B cell (primary cell): ENCODE measurements at regions not wholly inside any gene's neighbourhood (a gene's known extent, or its start where the extent isn't known, plus 50 kb on each side); places are given as distances from the start of the nearest gene placed in this dataset.

Experiments
- ATAC-seq: fragments of 200-7000 bp; cut with Tn5 transposase; one replicate; pipeline ENCODE4 v1.10.0; 2021; ENCODE audit warnings: low read depth, mild to moderate bottlenecking, moderate number of reproducible peaks, moderate library complexity
- CTCF ChIA-PET: fragments of 350-600 bp; sonication (Branson Sonifier 250); formaldehyde crosslinking; loops from one replicate; lab custom pipeline; 2021; ENCODE audit warnings: antibody characterized with exemption, inconsistent platforms; lab: Charles Lee
- POLR2A ChIA-PET: fragments of 350-600 bp; sonication (Branson Sonifier 250); formaldehyde crosslinking; loops from one replicate; lab custom pipeline; 2021; ENCODE audit warnings: antibody characterized with exemption; lab: Charles Lee
- DNase-seq: peaks from one replicate; pipeline ENCODE4 v3.0.0; 2013
- H2AFZ ChIP-seq: 2 replicates; pipeline ENCODE4 v1.6.1; 2012; ENCODE audit warnings: mild to moderate bottlenecking, low read depth, low read length; ENCODE audit not compliant: insufficient read depth, poor library complexity, severe bottlenecking
- H3K27ac ChIP-seq, 2 donors: 1 replicate in 1 of 2; 2 replicates in 1 of 2; pipeline ENCODE4 v1.5.1; 2012 to 2013; ENCODE audit warnings: low read length in 2 of 2, mild to moderate bottlenecking in 2 of 2, moderate library complexity in 1 of 2
- H3K27me3 ChIP-seq, 4 experiments: fragments of 200-600 bp in 1 of 4; sonication (generic) in 1 of 4; replicated peaks in 1 of 4; 1 replicate in 2 of 4; 2 replicates in 2 of 4; pipeline versions ENCODE4 v1.6.1 to v1.7.0; 2013 to 2016; ENCODE audit warnings: low read length in 3 of 4, mild to moderate bottlenecking in 2 of 4, mixed read lengths in 1 of 4, moderate library complexity in 1 of 4; ENCODE audit not compliant: insufficient read depth in 4 of 4, control insufficient read depth in 3 of 4; ENCODE audit errors: control extremely low read depth in 1 of 4
- H3K36me3 ChIP-seq, 2 experiments: replicated peaks in 1 of 2; 1 replicate in 1 of 2; 2 replicates in 1 of 2; pipeline versions ENCODE4 v1.6.1 to v1.7.1; 2013; ENCODE audit warnings: low read length in 1 of 2; ENCODE audit not compliant: insufficient read depth in 2 of 2, control insufficient read depth in 1 of 2; ENCODE audit errors: control extremely low read depth in 1 of 2, extremely low read depth in 1 of 2
- H3K4me1 ChIP-seq, 2 donors: fragments of 200-600 bp in 1 of 2; sonication (generic) in 1 of 2; 1 replicate in 1 of 2; 2 replicates in 1 of 2; pipeline versions ENCODE4 v1.5.1 to v1.6.1; 2013 to 2017; ENCODE audit warnings: low read length in 2 of 2; ENCODE audit not compliant: control insufficient read depth in 2 of 2, insufficient read depth in 2 of 2
- H3K4me2 ChIP-seq: replicated peaks from 2 replicates; pipeline ENCODE3; 2012; ENCODE audit warnings: mild to moderate bottlenecking, low read depth, low read length; ENCODE audit not compliant: poor library complexity, severe bottlenecking
- H3K4me3 ChIP-seq, 5 experiments: fragments of 200-600 bp in 1 of 5; sonication (generic) in 1 of 5; 1 replicate in 3 of 5; 2 replicates in 2 of 5; pipeline versions ENCODE4 v1.5.1 to v1.7.0; 2011 to 2016; ENCODE audit warnings: low read length in 4 of 5, mild to moderate bottlenecking in 4 of 5, low read depth in 2 of 5, control low read depth in 1 of 5, moderate library complexity in 1 of 5; ENCODE audit not compliant: insufficient read depth in 1 of 5; ENCODE audit errors: control extremely low read depth in 1 of 5, extremely low read depth in 1 of 5
- H3K79me2 ChIP-seq: fragments of 200-600 bp; sonication (generic); one replicate; pipeline ENCODE4 v1.6.0; 2016; ENCODE audit warnings: low read length; ENCODE audit not compliant: control insufficient read depth, insufficient read depth
- H3K9ac ChIP-seq: fragments of 200-600 bp; sonication (generic); 2 replicates; pipeline ENCODE4 v1.6.1; 2017; ENCODE audit warnings: mild to moderate bottlenecking, low read length, moderate library complexity
- H3K9me3 ChIP-seq, 3 donors: one replicate each; pipeline versions ENCODE4 v1.6.1 to v1.7.1; 2013; ENCODE audit warnings: low read length in 2 of 3; ENCODE audit not compliant: control insufficient read depth in 2 of 3, insufficient read depth in 1 of 3; ENCODE audit errors: control extremely low read depth in 1 of 3
- H4K20me1 ChIP-seq: 2 replicates; pipeline ENCODE4 v1.6.0; 2012; ENCODE audit warnings: mild to moderate bottlenecking, low read length; ENCODE audit not compliant: insufficient read depth, control insufficient read depth, poor library complexity, severe bottlenecking
- H3K27ac Mint-ChIP-seq: one replicate; pipeline ENCODE4 v1.8.0; 2021; ENCODE audit warnings: mixed read lengths
- H3K27me3 Mint-ChIP-seq: one replicate; pipeline ENCODE4 v1.8.0; 2021; ENCODE audit warnings: mixed read lengths
- H3K4me1 Mint-ChIP-seq: one replicate; pipeline ENCODE4 v1.8.0; 2021; ENCODE audit warnings: mixed read lengths
- H3K4me3 Mint-ChIP-seq: one replicate; pipeline ENCODE4 v1.8.0; 2021; ENCODE audit warnings: mixed read lengths
- H3K9me3 Mint-ChIP-seq: one replicate; pipeline ENCODE4 v1.8.0; 2022; ENCODE audit warnings: mixed read lengths; ENCODE audit not compliant: insufficient read depth
- EZH2 ChIP-seq: IDR thresholded peaks from 2 replicates; pipeline ENCODE4 v1.6.1; 2012; ENCODE audit warnings: borderline replicate concordance, low read depth, mild to moderate bottlenecking, moderate library complexity, low read length; ENCODE audit not compliant: insufficient read depth, poor library complexity, severe bottlenecking
- WGBS: methylation state at CpG from one replicate; pipeline ENCODE4 v1.1.5; 2013; ENCODE audit warnings: missing lambda C conversion rate; ENCODE audit not compliant: insufficient coverage; 5-methylcytosine and 5-hydroxymethylcytosine counted together
- intact Hi-C: fragments of 100-400 bp; cut with micrococcal nuclease; formaldehyde crosslinking; loops from one replicate; pipeline ENCODE4 v1.10.0; 2022
- TF ChIP-seq, protein P1 (sequence below): fragments of 200-600 bp; IDR thresholded peaks from one replicate; pipeline ENCODE4 v1.8.0; 2022; ENCODE audit warnings: antibody characterized with exemption, mild to moderate bottlenecking

DNA sequence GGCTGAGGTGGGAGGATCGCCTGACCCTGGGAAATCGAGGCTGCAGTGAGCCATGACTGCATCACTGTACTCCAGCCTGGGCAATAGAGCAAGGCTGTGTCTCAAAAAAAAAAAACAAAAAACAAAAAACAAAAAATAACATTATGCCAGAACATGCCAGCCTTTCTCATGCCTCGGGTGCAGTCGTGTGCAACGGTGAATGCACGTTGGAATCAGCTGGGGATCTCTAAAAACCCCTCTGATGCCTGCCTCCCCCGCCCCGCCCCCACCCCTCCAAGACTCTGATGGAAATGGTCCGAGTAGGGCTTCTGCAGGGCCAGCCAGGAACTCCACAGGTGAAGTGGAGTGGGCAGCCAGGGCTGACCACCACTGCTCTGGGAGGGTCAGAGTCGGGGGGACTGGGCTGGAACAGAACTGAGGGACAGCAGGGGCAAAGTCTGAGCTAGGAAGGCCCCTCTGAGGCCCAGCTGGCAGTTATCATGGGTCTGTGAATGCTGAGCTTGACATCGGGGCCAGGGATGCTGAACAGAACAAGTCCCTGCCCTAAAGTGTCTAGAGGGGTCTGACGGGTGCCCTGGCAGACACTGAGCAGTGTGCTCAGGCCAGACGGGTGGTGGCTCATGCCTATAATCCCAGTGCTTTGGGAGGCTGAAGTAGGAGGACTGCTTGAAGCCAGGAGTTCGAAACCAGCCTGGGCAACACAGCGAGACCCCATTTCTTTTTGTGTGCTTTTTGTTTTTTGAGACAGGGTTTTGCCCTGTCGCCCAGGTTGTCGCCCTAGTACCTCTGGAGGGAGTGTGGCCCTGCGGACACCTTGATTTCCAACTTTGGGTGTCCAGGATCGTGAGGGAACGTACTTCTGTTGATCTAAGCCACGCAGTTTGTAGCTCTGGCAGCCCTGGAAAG, 193.4 kb upstream of the GSE1 start:
- Histone ChIP-seq H3K4me3 (no peak overlapping the region), H3K9me3 (no peaks in the 10 kb centered on the region), H3K4me2 (no peak overlapping the region), H4K20me1 (no peaks in the 10 kb centered on the region), H3K4me1 (peaks cover 0 to 5% of the 10 kb centered on the region in 2 donors), H3K27me3 (peaks cover 0 to 3% (median 0%) of the 10 kb centered on the region in 4 experiments), H2AFZ (no peak overlapping the region), H3K27ac (no peak overlapping the region), H3K9ac (no peak overlapping the region), H3K36me3 (no peaks in the 10 kb centered on the region), H3K79me2 (no peaks in the 10 kb centered on the region)
- no peak for TF ChIP-seq EZH2
- TF ChIP-seq, protein P1, sequence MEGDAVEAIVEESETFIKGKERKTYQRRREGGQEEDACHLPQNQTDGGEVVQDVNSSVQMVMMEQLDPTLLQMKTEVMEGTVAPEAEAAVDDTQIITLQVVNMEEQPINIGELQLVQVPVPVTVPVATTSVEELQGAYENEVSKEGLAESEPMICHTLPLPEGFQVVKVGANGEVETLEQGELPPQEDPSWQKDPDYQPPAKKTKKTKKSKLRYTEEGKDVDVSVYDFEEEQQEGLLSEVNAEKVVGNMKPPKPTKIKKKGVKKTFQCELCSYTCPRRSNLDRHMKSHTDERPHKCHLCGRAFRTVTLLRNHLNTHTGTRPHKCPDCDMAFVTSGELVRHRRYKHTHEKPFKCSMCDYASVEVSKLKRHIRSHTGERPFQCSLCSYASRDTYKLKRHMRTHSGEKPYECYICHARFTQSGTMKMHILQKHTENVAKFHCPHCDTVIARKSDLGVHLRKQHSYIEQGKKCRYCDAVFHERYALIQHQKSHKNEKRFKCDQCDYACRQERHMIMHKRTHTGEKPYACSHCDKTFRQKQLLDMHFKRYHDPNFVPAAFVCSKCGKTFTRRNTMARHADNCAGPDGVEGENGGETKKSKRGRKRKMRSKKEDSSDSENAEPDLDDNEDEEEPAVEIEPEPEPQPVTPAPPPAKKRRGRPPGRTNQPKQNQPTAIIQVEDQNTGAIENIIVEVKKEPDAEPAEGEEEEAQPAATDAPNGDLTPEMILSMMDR, result no peak
- no peaks in the 10 kb centered on the region for H3K4me1 Mint-ChIP-seq
- WGBS, result 92% methylated on average over 17 of the region's 21 CpGs
- H3K4me3 Mint-ChIP-seq, result no peak overlapping the region
- H3K27me3 Mint-ChIP-seq, result peaks cover 16% of the 10 kb centered on the region
- intact Hi-C loops, result loop anchor here (1.0 kb wide), 1 partner anchor 191 kb away; no protein-coding TSS in a partner anchor
- H3K9me3 Mint-ChIP-seq, result no peaks in the 10 kb centered on the region
- DNase-seq, result no peak
- H3K27ac Mint-ChIP-seq, result no peak overlapping the region
- CTCF ChIA-PET, result interaction anchor here (0.9 to 6.1 kb wide), 21 partner anchors 9 to 378 kb away, joined by 3 to 55 read pairs (median 4); partner anchors contain the start of gene GSE1
- no peak for ATAC-seq
- POLR2A ChIA-PET, result interaction anchor here (0.6 kb wide), 1 partner anchor 81 kb away, joined by 5 read pairs; no protein-coding TSS in a partner anchor
